ENCODE measurements at regions not wholly inside any gene's neighbourhood (a gene's known extent, or its start where the extent isn't known, plus 50 kb on each side); places are given as distances from the start of the nearest gene placed in this dataset.
"Not testable (repeated sequence)": the region's sequence is repeated elsewhere in the genome, so short reads cannot be mapped to it uniquely, and the experiment has no call there.

GRCh38 chr10:46810222-46810621, 101.0 kb upstream of the PTPN20 start:
- not testable (repeated sequence) for DNase-seq

GRCh38 chr10:46816126-46816525, 95.1 kb upstream of the PTPN20 start:
- DNase-seq, result not testable (repeated sequence)

- DNase-seq, result not testable (repeated sequence)
Observed at GRCh38 chr10:46840393-46841050, 70.7 kb upstream of the PTPN20 start.

GRCh38 chr10:46841051-46841593, 70.1 kb upstream of the PTPN20 start:
- DNase-seq, result not testable (repeated sequence)

- not testable (repeated sequence) for DNase-seq
Observed at GRCh38 chr10:46845194-46845593, 66.0 kb upstream of the PTPN20 start.

GRCh38 chr10:46845640-46846039, 65.6 kb upstream of the PTPN20 start:
- not testable (repeated sequence) for DNase-seq

- DNase-seq, result not testable (repeated sequence)
Observed at GRCh38 chr10:46860753-46861152, 50.5 kb upstream of the PTPN20 start.

All from HCEC 1CT (cell line).